ENCODE measurements at regions not wholly inside any gene's neighbourhood (a gene's known extent, or its start where the extent isn't known, plus 50 kb on each side); places are given as distances from the start of the nearest gene placed in this dataset.

DNA sequence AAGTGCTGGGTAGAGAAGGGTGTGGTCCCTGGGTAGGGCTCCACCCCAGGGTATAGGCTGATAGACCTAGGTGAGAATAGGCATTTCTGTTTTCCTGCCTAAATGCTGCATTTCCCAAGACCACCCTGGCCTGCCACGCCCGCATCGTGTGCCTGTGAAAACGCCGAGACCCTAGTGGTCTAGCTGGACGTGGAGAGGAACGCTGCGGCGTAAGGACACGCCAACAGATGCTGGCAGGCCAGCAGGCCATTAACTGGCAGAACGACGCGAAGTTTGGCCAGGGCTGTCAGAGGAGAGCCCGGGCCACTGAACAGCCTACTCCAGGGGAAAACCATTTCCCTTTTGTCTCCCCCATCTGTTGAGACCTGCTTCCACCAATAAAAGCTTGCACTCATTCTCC is 373.2 kb upstream of the FIGN start:
- CTCF ChIA-PET, result interaction anchor here (0.5 kb wide), 1 partner anchor 44 kb away, joined by 6 read pairs; no protein-coding TSS in a partner anchor
- no peak overlapping the region for H3K27ac ChIP-seq (ENCODE audit: extremely low read depth, low read depth, low read length)
- POLR2A ChIA-PET, result no interaction called here

DNA sequence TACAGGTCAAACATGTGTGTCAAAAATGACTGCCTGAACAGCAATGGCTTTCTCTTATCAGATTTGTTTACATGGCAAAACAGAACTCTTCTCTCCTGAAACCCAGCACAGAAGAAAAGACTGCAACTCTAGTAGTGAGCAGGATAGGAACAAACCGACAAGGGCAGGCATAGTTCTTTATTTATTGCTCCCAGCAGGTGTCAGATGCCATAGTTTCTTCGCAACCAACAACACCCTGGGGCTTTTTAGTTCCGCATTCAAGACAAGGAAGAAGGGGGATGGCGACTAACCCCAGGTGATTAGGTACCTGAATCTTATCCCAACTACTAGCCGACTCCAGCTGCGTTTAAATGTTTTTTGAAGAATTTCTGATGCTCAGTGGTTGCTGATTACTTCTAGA is 367.5 kb upstream of the FIGN start:
- Histone ChIP-seq H3K9me3 (ENCODE audit: control insufficient read depth, insufficient read depth, low read depth, low read length) (no peaks in the 10 kb centered on the region), H3K4me3 (ENCODE audit: low read depth, low read length) (no peak overlapping the region), H3K27ac (ENCODE audit: extremely low read depth, low read depth, low read length) (no peak overlapping the region), H3K36me3 (ENCODE audit: control insufficient read depth in 2 of 2, insufficient read depth in 1 of 2, low read length in 2 of 2) (no peaks in the 10 kb centered on the region), H3K4me1 (ENCODE audit: control insufficient read depth, insufficient read depth, low read length) (no peaks in the 10 kb centered on the region; the same call in 1 of the 2 replicates)
- ChIA-PET CTCF (no interaction called here), POLR2A (no interaction called here)
- no peak for TF ChIP-seq GLI2 (tag by site-specific recombination; IDR thresholded peaks at IDR 0.05; ENCODE audit: borderline replicate concordance, low read depth)
- TF ChIP-seq, protein P1, sequence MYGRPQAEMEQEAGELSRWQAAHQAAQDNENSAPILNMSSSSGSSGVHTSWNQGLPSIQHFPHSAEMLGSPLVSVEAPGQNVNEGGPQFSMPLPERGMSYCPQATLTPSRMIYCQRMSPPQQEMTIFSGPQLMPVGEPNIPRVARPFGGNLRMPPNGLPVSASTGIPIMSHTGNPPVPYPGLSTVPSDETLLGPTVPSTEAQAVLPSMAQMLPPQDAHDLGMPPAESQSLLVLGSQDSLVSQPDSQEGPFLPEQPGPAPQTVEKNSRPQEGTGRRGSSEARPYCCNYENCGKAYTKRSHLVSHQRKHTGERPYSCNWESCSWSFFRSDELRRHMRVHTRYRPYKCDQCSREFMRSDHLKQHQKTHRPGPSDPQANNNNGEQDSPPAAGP (tag by site-specific recombination; IDR thresholded peaks at IDR 0.05), result no peak
- TF ChIP-seq, protein P2, sequence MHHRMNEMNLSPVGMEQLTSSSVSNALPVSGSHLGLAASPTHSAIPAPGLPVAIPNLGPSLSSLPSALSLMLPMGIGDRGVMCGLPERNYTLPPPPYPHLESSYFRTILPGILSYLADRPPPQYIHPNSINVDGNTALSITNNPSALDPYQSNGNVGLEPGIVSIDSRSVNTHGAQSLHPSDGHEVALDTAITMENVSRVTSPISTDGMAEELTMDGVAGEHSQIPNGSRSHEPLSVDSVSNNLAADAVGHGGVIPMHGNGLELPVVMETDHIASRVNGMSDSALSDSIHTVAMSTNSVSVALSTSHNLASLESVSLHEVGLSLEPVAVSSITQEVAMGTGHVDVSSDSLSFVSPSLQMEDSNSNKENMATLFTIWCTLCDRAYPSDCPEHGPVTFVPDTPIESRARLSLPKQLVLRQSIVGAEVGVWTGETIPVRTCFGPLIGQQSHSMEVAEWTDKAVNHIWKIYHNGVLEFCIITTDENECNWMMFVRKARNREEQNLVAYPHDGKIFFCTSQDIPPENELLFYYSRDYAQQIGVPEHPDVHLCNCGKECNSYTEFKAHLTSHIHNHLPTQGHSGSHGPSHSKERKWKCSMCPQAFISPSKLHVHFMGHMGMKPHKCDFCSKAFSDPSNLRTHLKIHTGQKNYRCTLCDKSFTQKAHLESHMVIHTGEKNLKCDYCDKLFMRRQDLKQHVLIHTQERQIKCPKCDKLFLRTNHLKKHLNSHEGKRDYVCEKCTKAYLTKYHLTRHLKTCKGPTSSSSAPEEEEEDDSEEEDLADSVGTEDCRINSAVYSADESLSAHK (tag by site-specific recombination; IDR thresholded peaks at IDR 0.05), result no peak
- no peak for TF ChIP-seq EGR2 (tag by site-specific recombination; IDR thresholded peaks at IDR 0.05; ENCODE audit: low read depth)
- no peak for TF ChIP-seq ZNF335 (tag by site-specific recombination; conservative IDR thresholded peaks at IDR 0.05)
- TF ChIP-seq, protein P3, sequence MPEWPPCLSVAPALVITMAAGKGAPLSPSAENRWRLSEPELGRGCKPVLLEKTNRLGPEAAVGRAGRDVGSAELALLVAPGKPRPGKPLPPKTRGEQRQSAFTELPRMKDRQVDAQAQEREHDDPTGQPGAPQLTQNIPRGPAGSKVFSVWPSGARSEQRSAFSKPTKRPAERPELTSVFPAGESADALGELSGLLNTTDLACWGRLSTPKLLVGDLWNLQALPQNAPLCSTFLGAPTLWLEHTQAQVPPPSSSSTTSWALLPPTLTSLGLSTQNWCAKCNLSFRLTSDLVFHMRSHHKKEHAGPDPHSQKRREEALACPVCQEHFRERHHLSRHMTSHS (tag by site-specific recombination; IDR thresholded peaks at IDR 0.05), result no peak
- TF ChIP-seq, protein P4, sequence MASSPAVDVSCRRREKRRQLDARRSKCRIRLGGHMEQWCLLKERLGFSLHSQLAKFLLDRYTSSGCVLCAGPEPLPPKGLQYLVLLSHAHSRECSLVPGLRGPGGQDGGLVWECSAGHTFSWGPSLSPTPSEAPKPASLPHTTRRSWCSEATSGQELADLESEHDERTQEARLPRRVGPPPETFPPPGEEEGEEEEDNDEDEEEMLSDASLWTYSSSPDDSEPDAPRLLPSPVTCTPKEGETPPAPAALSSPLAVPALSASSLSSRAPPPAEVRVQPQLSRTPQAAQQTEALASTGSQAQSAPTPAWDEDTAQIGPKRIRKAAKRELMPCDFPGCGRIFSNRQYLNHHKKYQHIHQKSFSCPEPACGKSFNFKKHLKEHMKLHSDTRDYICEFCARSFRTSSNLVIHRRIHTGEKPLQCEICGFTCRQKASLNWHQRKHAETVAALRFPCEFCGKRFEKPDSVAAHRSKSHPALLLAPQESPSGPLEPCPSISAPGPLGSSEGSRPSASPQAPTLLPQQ (tag by site-specific recombination; IDR thresholded peaks at IDR 0.05), result no peak
- TF ChIP-seq, protein P5, sequence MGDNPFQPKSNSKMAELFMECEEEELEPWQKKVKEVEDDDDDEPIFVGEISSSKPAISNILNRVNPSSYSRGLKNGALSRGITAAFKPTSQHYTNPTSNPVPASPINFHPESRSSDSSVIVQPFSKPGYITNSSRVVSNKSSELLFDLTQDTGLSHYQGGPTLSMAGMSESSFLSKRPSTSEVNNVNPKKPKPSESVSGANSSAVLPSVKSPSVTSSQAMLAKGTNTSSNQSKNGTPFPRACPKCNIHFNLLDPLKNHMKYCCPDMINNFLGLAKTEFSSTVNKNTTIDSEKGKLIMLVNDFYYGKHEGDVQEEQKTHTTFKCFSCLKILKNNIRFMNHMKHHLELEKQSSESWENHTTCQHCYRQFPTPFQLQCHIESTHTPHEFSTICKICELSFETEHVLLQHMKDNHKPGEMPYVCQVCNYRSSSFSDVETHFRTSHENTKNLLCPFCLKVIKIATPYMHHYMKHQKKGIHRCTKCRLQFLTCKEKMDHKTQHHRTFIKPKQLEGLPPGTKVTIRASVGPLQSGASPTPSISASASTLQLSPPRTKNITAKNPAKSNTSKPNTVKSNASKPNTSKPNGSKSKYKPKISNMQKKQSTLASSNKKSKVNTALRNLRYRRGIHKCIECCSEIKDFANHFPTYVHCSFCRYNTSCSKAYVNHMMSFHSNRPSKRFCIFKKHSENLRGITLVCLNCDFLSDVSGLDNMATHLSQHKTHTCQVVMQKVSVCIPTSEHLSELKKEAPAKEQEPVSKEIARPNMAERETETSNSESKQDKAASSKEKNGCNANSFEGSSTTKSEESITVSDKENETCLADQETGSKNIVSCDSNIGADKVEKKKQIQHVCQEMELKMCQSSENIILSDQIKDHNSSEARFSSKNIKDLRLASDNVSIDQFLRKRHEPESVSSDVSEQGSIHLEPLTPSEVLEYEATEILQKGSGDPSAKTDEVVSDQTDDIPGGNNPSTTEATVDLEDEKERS (tag by site-specific recombination; IDR thresholded peaks at IDR 0.05), result no peak
- TF ChIP-seq ZXDB (tag by site-specific recombination; IDR thresholded peaks at IDR 0.05), result no peak
- no peak for TF ChIP-seq ZBTB8A (tag by site-specific recombination; IDR thresholded peaks at IDR 0.05)
- no peak for TF ChIP-seq GFI1B (tag by site-specific recombination; IDR thresholded peaks at IDR 0.05)
- no peak for TF ChIP-seq REPIN1 (tag by site-specific recombination; IDR thresholded peaks at IDR 0.05; ENCODE audit: low read depth)

More for the DNA sequence above, 373.2 kb upstream of the FIGN start:
- Histone ChIP-seq H3K9me3 (ENCODE audit: control insufficient read depth, insufficient read depth, low read depth, low read length) (no peaks in the 10 kb centered on the region), H3K4me3 (ENCODE audit: low read depth, low read length) (no peak overlapping the region), H3K4me1 (ENCODE audit: control insufficient read depth, insufficient read depth, low read length) (no peaks in the 10 kb centered on the region), H3K36me3 (ENCODE audit: control insufficient read depth in 2 of 2, insufficient read depth in 1 of 2, low read length in 2 of 2) (no peaks in the 10 kb centered on the region)
- no peak for TF ChIP-seq ZNF174 (tag by site-specific recombination; IDR thresholded peaks at IDR 0.05)
- TF ChIP-seq, protein P6, sequence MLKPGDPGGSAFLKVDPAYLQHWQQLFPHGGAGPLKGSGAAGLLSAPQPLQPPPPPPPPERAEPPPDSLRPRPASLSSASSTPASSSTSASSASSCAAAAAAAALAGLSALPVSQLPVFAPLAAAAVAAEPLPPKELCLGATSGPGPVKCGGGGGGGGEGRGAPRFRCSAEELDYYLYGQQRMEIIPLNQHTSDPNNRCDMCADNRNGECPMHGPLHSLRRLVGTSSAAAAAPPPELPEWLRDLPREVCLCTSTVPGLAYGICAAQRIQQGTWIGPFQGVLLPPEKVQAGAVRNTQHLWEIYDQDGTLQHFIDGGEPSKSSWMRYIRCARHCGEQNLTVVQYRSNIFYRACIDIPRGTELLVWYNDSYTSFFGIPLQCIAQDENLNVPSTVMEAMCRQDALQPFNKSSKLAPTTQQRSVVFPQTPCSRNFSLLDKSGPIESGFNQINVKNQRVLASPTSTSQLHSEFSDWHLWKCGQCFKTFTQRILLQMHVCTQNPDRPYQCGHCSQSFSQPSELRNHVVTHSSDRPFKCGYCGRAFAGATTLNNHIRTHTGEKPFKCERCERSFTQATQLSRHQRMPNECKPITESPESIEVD (tag by site-specific recombination; IDR thresholded peaks at IDR 0.05), result no peak
- no peak for TF ChIP-seq ZNF701 (tag by site-specific recombination; IDR thresholded peaks at IDR 0.05)
- no peak for TF ChIP-seq ZNF155 (tag by site-specific recombination; IDR thresholded peaks at IDR 0.05)
- no peak for TF ChIP-seq ZNF211 (tag by site-specific recombination; IDR thresholded peaks at IDR 0.05; ENCODE audit: low read depth)
- no peak for TF ChIP-seq ZNF48 (tag by site-specific recombination; IDR thresholded peaks at IDR 0.05)
- TF ChIP-seq OSR2 (tag by site-specific recombination; IDR thresholded peaks at IDR 0.05), result no peak
- no peak for TF ChIP-seq MYNN (tag by site-specific recombination; IDR thresholded peaks at IDR 0.05; ENCODE audit: borderline replicate concordance)
- no peak for TF ChIP-seq ZNF785 (tag by site-specific recombination; IDR thresholded peaks at IDR 0.05)

All from HEK293 (cell line).